GM23338 (cell line): ENCODE measurements at regions not wholly inside any gene's neighbourhood (a gene's known extent, or its start where the extent isn't known, plus 50 kb on each side); places are given as distances from the start of the nearest gene placed in this dataset.

ENCODE experiments used
- ATAC-seq: fragments of 200-7000 bp; cut with Tn5 transposase; 3 replicates; pipeline ENCODE4 v1.9.1; 2020
- DNase-seq: peaks from one replicate; pipeline ENCODE4 v3.0.0-alpha.2; 2015; ENCODE audit warnings: low spot score
- H2AFZ ChIP-seq: fragments of 200-600 bp; sonication (generic); 2 replicates; pipeline ENCODE4 v1.8.0; 2016; ENCODE audit warnings: antibody characterized with exemption, mild to moderate bottlenecking, moderate library complexity
- H3F3A ChIP-seq: fragments of 200-600 bp; sonication (generic); replicated peaks from 2 replicates; pipeline ENCODE4 v1.8.0; 2017; ENCODE audit warnings: antibody characterized with exemption, mixed run types, low read depth
- H3K27ac ChIP-seq: fragments of 200-600 bp; sonication (generic); 2 replicates; pipeline ENCODE4 v1.6.1; 2016; ENCODE audit warnings: low read depth
- H3K27me3 ChIP-seq: fragments of 200-600 bp; sonication (generic); 2 replicates; pipeline ENCODE4 v1.8.0; 2016; ENCODE audit warnings: mild to moderate bottlenecking, mixed run types, moderate library complexity; ENCODE audit not compliant: insufficient read depth
- H3K36me3 ChIP-seq: fragments of 200-600 bp; sonication (generic); 2 replicates; pipeline ENCODE4 v1.8.0; 2016; ENCODE audit warnings: mild to moderate bottlenecking; ENCODE audit not compliant: insufficient read depth
- H3K4me1 ChIP-seq: fragments of 200-600 bp; sonication (generic); 2 replicates; pipeline ENCODE4 v1.8.0; 2016; ENCODE audit warnings: mild to moderate bottlenecking, moderate library complexity; ENCODE audit not compliant: insufficient read depth
- H3K4me2 ChIP-seq: fragments of 200-600 bp; sonication (generic); 2 replicates; pipeline ENCODE4 v1.7.1; 2017; ENCODE audit warnings: mixed run types
- H3K4me3 ChIP-seq: fragments of 200-600 bp; sonication (generic); 2 replicates; pipeline ENCODE4 v1.6.1; 2016; ENCODE audit warnings: mixed run types
- H3K79me2 ChIP-seq: fragments of 200-600 bp; sonication (generic); replicated peaks from 2 replicates; pipeline ENCODE4 v1.8.0; 2017; ENCODE audit warnings: mild to moderate bottlenecking; ENCODE audit not compliant: insufficient read depth
- H3K9me2 ChIP-seq: fragments of 200-600 bp; sonication (generic); 2 replicates; pipeline ENCODE4 v1.8.0; 2017; ENCODE audit not compliant: insufficient read depth
- H4K20me1 ChIP-seq: fragments of 200-600 bp; sonication (generic); replicated peaks from 2 replicates; pipeline ENCODE4 v1.8.0; 2017; ENCODE audit warnings: mild to moderate bottlenecking; ENCODE audit not compliant: insufficient read depth
- H3K27ac Mint-ChIP-seq: 2 replicates; pipeline ENCODE4 v1.8.0; 2020; ENCODE audit warnings: inconsistent platforms, mild to moderate bottlenecking, moderate library complexity, mixed read lengths
- H3K27me3 Mint-ChIP-seq: 3 replicates; pipeline ENCODE4 v1.8.0; 2022; ENCODE audit warnings: low read depth, mild to moderate bottlenecking, moderate library complexity, mixed read lengths, inconsistent platforms; ENCODE audit not compliant: insufficient read depth, poor library complexity
- H3K36me3 Mint-ChIP-seq: 3 replicates; pipeline ENCODE4 v1.8.0; 2021; ENCODE audit warnings: low read depth, mild to moderate bottlenecking, inconsistent platforms, moderate library complexity, mixed read lengths
- H3K4me1 Mint-ChIP-seq: 3 replicates; pipeline ENCODE4 v1.8.0; 2020; ENCODE audit warnings: mild to moderate bottlenecking, inconsistent platforms, mixed read lengths
- H3K4me3 Mint-ChIP-seq: 3 replicates; pipeline ENCODE4 v1.8.0; 2021; ENCODE audit warnings: moderate library complexity, mild to moderate bottlenecking, inconsistent platforms, mixed read lengths
- H3K9me3 Mint-ChIP-seq: 3 replicates; pipeline ENCODE4 v1.8.0; 2020; ENCODE audit warnings: moderate library complexity, mild to moderate bottlenecking, inconsistent platforms, mixed read lengths
- CREB1 ChIP-seq: fragments of 250-450 bp; sonication (Bioruptor Pico); IDR thresholded peaks from 2 replicates; pipeline ENCODE4 v1.5.0; 2020; ENCODE audit warnings: low read depth, mild to moderate bottlenecking, moderate library complexity
- EZH2 ChIP-seq: fragments of 200-600 bp; sonication (generic); IDR thresholded peaks from one replicate; pipeline ENCODE4 v1.8.0; 2017; ENCODE audit warnings: antibody characterized with exemption, mild to moderate bottlenecking, low read depth; ENCODE audit not compliant: unreplicated experiment
- EZH2phosphoT487 ChIP-seq: fragments of 200-600 bp; sonication (generic); IDR thresholded peaks from one replicate; pipeline ENCODE4 v1.8.1; 2018; ENCODE audit warnings: antibody characterized with exemption; ENCODE audit not compliant: unreplicated experiment
- JUNB ChIP-seq: IDR thresholded peaks from one replicate; pipeline ENCODE4 v1.6.1; 2016; ENCODE audit warnings: antibody characterized with exemption; ENCODE audit not compliant: unreplicated experiment
- NANOG ChIP-seq: IDR thresholded peaks from 2 replicates; pipeline ENCODE4 v1.6.1; 2016; ENCODE audit warnings: antibody characterized with exemption, borderline replicate concordance
- POLR2AphosphoS5 ChIP-seq: IDR thresholded peaks from 2 replicates; pipeline ENCODE4 v1.6.1; 2016; ENCODE audit warnings: antibody characterized with exemption, low read depth
- STAT1 ChIP-seq: IDR thresholded peaks from one replicate; pipeline ENCODE4 v1.6.1; 2016; ENCODE audit warnings: antibody characterized with exemption; ENCODE audit not compliant: unreplicated experiment
- ZNF114 ChIP-seq: fragments of 250-450 bp; sonication (Bioruptor Pico); IDR thresholded peaks from 2 replicates; pipeline ENCODE4 v1.5.0; 2020; ENCODE audit warnings: mild to moderate bottlenecking, moderate library complexity
- ZNF331 ChIP-seq: fragments of 250-450 bp; sonication (Bioruptor Pico); IDR thresholded peaks from 2 replicates; pipeline ENCODE4 v1.5.0; 2020; ENCODE audit warnings: low read depth, mild to moderate bottlenecking, moderate library complexity
- TF ChIP-seq, protein P1 (sequence below): IDR thresholded peaks from 2 replicates; pipeline ENCODE4 v1.6.1; 2016; ENCODE audit warnings: antibody characterized with exemption
- TF ChIP-seq, protein P2 (sequence below): IDR thresholded peaks from one replicate; pipeline ENCODE4 v1.6.1; 2018; ENCODE audit warnings: antibody characterized with exemption; ENCODE audit not compliant: unreplicated experiment
- TF ChIP-seq, protein P3 (sequence below), 2 experiments: fragments of 200-600 bp in 1 of 2; sonication (generic) in 1 of 2; conservative IDR thresholded peaks; 2 replicates each; pipeline versions ENCODE4 v1.5.1 to v1.6.1; 2016 to 2017; ENCODE audit warnings: antibody characterized with exemption in 2 of 2, low read depth in 2 of 2, mild to moderate bottlenecking in 2 of 2, moderate library complexity in 1 of 2

DNA sequence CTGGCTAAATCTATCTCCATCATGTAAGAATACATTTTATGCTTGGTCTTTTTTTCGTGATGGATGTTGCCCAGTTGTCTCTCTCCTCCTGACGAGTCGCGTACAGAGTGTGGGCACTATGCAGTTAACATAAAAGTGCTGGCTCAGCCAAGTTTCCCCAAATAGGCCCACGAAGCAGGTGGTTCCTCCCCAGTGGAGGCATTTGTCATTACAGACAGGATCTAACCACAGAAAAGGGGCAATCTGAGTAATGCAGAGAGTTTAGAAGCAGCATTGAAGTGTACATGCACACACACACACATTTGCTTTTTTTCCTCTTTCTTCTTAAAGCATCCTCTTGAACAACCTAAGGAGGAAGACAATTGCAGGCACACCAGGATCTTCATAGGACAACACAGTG is 188.7 kb upstream of the VCX start (continued):
- TF ChIP-seq, protein P1, sequence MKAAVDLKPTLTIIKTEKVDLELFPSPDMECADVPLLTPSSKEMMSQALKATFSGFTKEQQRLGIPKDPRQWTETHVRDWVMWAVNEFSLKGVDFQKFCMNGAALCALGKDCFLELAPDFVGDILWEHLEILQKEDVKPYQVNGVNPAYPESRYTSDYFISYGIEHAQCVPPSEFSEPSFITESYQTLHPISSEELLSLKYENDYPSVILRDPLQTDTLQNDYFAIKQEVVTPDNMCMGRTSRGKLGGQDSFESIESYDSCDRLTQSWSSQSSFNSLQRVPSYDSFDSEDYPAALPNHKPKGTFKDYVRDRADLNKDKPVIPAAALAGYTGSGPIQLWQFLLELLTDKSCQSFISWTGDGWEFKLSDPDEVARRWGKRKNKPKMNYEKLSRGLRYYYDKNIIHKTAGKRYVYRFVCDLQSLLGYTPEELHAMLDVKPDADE, result no peak
- TF ChIP-seq EZH2, result no peak
- TF ChIP-seq STAT1, result no peak
- TF ChIP-seq ZNF331 (CRISPR knock-in tag), result no peak
- no peak for TF ChIP-seq NANOG
- no peak for TF ChIP-seq POLR2AphosphoS5
- TF ChIP-seq, protein P2, sequence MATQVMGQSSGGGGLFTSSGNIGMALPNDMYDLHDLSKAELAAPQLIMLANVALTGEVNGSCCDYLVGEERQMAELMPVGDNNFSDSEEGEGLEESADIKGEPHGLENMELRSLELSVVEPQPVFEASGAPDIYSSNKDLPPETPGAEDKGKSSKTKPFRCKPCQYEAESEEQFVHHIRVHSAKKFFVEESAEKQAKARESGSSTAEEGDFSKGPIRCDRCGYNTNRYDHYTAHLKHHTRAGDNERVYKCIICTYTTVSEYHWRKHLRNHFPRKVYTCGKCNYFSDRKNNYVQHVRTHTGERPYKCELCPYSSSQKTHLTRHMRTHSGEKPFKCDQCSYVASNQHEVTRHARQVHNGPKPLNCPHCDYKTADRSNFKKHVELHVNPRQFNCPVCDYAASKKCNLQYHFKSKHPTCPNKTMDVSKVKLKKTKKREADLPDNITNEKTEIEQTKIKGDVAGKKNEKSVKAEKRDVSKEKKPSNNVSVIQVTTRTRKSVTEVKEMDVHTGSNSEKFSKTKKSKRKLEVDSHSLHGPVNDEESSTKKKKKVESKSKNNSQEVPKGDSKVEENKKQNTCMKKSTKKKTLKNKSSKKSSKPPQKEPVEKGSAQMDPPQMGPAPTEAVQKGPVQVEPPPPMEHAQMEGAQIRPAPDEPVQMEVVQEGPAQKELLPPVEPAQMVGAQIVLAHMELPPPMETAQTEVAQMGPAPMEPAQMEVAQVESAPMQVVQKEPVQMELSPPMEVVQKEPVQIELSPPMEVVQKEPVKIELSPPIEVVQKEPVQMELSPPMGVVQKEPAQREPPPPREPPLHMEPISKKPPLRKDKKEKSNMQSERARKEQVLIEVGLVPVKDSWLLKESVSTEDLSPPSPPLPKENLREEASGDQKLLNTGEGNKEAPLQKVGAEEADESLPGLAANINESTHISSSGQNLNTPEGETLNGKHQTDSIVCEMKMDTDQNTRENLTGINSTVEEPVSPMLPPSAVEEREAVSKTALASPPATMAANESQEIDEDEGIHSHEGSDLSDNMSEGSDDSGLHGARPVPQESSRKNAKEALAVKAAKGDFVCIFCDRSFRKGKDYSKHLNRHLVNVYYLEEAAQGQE, result no peak
- TF ChIP-seq, protein P3, sequence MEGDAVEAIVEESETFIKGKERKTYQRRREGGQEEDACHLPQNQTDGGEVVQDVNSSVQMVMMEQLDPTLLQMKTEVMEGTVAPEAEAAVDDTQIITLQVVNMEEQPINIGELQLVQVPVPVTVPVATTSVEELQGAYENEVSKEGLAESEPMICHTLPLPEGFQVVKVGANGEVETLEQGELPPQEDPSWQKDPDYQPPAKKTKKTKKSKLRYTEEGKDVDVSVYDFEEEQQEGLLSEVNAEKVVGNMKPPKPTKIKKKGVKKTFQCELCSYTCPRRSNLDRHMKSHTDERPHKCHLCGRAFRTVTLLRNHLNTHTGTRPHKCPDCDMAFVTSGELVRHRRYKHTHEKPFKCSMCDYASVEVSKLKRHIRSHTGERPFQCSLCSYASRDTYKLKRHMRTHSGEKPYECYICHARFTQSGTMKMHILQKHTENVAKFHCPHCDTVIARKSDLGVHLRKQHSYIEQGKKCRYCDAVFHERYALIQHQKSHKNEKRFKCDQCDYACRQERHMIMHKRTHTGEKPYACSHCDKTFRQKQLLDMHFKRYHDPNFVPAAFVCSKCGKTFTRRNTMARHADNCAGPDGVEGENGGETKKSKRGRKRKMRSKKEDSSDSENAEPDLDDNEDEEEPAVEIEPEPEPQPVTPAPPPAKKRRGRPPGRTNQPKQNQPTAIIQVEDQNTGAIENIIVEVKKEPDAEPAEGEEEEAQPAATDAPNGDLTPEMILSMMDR (conservative IDR thresholded peaks at IDR 0.05; ENCODE audit: low read depth in 2 of 2), result no peak
- no peak for TF ChIP-seq ZNF114

DNA sequence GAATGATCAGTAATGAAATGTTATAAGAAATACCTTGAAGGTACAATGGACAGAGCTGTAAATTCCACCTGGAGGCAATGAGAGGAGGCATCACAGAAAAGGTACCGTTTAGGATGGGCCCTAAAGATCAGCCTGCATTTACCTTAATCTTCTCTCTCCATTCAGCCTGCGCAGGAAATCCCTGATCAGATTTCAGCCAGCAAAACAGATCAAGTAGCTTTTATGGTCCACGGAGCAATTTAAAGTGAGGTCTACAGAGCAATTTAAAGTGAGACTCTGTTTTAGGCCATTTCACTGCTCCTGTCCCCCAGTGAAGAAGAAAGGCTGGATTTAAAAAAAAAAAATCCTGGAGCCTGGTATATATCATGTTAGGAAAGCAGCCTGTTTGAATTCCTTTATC is 195.1 kb upstream of the VCX start:
- H3K4me3 ChIP-seq, result no peak overlapping the region
- DNase-seq (no peak), ATAC-seq (no peak)
- no peaks in the 10 kb centered on the region for H3K79me2 ChIP-seq
- Mint-ChIP-seq H3K27me3 (no peaks in the 10 kb centered on the region), H3K27ac (no peak overlapping the region), H3K36me3 (peaks cover 5% of the 10 kb centered on the region; the same call in 2 of the 3 replicates), H3K9me3 (peaks cover 2% of the 10 kb centered on the region; the same call in 1 of the 3 replicates), H3K4me3 (no peak overlapping the region), H3K4me1 (peaks cover 18% of the 10 kb centered on the region)
- no peak overlapping the region for H2AFZ ChIP-seq
- peaks cover 29% of the 10 kb centered on the region for H3K4me1 ChIP-seq
- H4K20me1 ChIP-seq, result no peaks in the 10 kb centered on the region
- H3K27ac ChIP-seq, result peak overlapping the region; percentile 83; the same call in 1 of the 2 replicates
- no peaks in the 10 kb centered on the region for H3K9me2 ChIP-seq
- no peaks in the 10 kb centered on the region for H3F3A ChIP-seq
- no peaks in the 10 kb centered on the region for H3K27me3 ChIP-seq
- H3K36me3 ChIP-seq, result no peaks in the 10 kb centered on the region
- no peak overlapping the region for H3K4me2 ChIP-seq
- TF ChIP-seq CREB1 (CRISPR knock-in tag) (no peak), JUNB (no peak), EZH2 (no peak), POLR2AphosphoS5 (no peak), EZH2phosphoT487 (no peak), NANOG (no peak)
- TF ChIP-seq, protein P3 (conservative IDR thresholded peaks at IDR 0.05; ENCODE audit: low read depth in 2 of 2), result no peak
- TF ChIP-seq, protein P1, result no peak
- TF ChIP-seq, protein P2, result no peak
